Head of caudate nucleus (tissue), 42 donors: ENCODE measurements at regions not wholly inside any gene's neighbourhood (a gene's known extent, or its start where the extent isn't known, plus 50 kb on each side); places are given as distances from the start of the nearest gene placed in this dataset.
"Not testable (repeated sequence)": the region's sequence is repeated elsewhere in the genome, so short reads cannot be mapped to it uniquely, and the experiment has no call there.

Experiments
- DNase-seq, 42 donors: peaks; one replicate each; pipeline versions ENCODE4 v3.0.0 to v3.0.0-alpha.2; 2020 to 2021; ENCODE audit warnings: mixed read lengths in 7 of 42
- intact Hi-C: fragments of 100-400 bp; cut with DNase I; formaldehyde crosslinking; loops from one replicate; pipeline ENCODE4 v1.15.0; 2022

DNA sequence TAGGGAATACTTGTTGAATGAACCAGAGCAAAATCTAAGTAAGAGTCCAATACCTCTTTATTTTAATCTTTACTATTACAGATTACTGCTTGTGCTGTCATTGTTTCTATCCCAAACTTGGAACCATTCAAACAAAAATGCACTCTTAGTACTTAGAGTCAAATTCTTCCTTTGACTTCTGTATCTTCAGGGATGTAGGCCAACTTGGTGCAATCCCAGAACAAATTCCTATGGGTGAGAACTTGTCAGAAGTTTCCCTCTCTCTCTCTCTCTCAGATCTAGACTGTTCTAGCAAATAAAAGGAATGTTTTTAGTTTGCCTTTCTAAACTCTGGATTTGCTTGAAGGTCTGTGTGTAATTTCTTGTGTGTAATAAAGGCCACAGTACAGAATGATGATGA lies 329.0 kb upstream of the TMTC4 start:
- intact Hi-C loops: no loop called here
- no peak for DNase-seq

- no peak for DNase-seq
- intact Hi-C loops: loop anchor here (5.0 kb wide), 1 partner anchor 267 kb away; no protein-coding TSS in a partner anchor
Measured at GRCh38 chr13:100989392-100989791, 314.8 kb upstream of the TMTC4 start.

DNA sequence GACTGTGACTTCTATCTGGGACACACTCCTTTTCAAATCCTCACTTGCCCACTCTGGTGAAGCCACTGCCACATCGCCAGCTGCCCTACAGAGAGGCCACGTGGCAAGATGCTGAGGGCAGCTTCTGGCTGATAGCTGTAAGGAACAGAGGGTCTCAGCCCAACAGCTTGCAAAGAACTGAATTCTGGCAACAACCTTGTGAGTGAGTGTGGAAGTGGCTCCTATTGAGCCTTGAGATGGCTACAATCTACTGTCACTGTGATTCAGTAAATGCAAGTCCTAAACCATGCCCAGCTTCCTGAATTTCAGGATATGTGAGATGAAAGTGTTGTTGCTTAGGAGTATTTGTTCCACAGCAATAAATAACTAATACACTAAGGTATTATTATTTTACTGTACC lies 314.3 kb upstream of the TMTC4 start:
- intact Hi-C loops: loop anchor here (5.0 kb wide), 1 partner anchor 267 kb away; no protein-coding TSS in a partner anchor
- no peak for DNase-seq

DNA sequence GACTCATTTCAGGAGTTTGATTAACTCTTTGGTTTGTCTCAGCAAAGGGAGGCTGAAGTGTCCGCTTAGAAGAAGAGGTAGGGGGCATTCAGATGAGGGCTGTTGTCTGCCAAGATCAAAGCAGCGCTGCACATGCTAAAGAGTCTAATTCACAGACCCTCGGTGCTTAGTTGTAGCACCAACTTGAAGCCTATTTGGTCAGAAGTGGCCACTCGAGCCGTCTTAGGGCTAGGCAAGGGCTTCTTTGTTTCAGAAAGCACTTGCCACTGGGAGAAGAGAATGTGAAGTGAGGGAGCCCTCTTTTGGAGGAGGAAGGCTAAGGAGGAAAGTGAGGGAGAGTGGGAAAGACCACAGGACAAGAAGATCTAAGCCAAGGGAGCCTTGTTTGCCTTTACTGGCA lies 313.4 kb upstream of the TMTC4 start:
- intact Hi-C loops: loop anchor here (5.0 kb wide), 1 partner anchor 266 kb away; no protein-coding TSS in a partner anchor
- peak in 27 of 42 donors; percentile 12 to 74 (median 39) for DNase-seq

- no peak for DNase-seq
- intact Hi-C loops: loop anchor here (5.0 kb wide), 1 partner anchor 264 kb away; no protein-coding TSS in a partner anchor
Measured at GRCh38 chr13:100986571-100986970, 312.0 kb upstream of the TMTC4 start.

DNA sequence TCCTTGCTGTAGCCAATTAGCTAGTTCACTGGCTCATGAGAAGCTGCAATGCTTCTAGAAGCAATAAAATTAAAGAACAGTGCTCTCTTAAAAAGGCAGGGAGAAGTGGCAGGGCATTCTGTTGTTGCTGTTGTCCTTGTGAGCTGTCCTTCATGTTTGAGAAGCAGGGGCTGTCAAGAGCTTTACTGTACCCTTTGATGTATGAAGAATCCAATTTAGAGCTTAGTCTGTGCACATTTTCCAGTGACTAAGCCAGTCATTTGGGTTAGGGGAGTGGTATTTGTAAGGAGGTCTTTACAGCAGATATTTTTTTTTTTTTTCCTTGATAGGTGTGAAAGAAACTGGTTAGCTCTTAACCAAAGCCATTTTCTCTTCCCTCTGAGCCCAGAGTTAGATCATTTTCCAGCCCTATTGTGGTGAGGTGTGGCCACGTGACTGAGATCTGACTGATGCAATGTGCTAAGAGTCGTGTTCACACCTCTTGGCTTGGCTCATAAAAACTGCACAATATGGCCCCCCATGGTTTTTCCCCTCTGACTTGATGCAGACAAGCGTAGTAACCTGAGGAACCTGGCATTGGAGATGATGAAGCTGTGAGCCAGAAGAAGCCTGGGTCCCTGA lies 309.6 kb upstream of the TMTC4 start:
- intact Hi-C loops: no loop called here

DNA sequence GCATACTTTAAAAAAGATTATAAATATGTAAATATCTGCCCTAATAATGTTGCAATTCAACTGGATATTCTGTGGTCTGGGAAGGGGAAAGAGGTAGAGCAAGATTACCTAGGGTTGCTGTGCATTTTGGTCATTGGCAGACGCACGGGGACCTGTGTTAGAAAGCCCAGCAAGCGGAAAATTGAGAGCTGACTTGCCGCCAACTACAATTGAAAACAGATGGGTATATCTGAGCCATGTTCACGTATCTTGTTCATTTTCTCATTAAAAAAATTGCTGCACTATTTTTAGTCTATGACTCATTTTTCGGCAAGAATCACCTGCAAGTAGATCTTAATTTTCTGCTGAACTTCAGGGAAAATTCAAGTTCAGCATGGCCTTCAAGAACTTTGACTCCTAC lies 308.5 kb upstream of the TMTC4 start:
- DNase-seq: no peak
- intact Hi-C loops: no loop called here

More for the DNA sequence above, 309.6 kb upstream of the TMTC4 start:
- DNase-seq: no peak

DNA sequence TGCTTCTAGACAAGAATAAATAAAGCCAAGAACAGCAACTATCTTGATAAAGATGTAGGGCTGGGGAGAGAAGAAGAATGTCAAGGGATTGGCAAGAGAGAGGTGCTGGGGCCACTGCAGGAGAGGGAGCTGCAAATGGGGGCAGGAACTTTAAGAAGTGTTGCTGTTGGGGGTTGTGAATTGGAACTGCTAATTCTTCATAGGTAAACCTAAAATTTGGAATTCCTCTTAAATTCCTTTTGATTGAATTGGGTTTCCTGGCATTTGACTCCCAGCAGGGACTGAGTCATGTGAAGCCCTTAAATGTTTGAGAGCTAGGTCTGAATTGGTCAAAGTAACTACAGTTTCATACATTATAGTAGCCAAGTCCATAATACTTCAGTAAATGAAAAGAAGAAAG lies 305.6 kb upstream of the TMTC4 start:
- no peak for DNase-seq
- intact Hi-C loops: no loop called here

DNA sequence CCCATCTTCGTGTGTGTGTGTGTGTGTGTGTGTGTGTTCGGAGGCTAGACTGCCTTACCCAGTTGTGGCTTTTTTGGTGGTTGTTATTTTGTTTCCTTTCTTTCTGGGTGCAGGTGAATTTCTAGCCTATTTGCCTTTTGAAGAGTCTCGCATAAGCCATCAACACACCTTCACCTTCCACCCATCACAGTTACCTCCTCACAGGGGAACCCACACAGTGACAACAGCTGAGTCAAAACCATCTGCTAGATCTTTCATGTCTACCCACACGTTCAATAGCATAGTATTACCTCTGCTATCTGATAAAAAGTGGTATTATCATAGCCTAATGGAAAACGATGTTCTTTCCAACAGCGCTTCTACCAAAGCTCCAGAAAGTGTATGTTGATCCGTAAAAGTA lies 303.2 kb upstream of the TMTC4 start:
- peak in 18 of 42 donors; percentile 7 to 80 (median 42) for DNase-seq
- intact Hi-C loops: no loop called here

GRCh38 chr13:100976993-100977392 lies 302.4 kb upstream of the TMTC4 start:
- no peak for DNase-seq
- intact Hi-C loops: no loop called here

GRCh38 chr13:100975666-100976065 lies 301.1 kb upstream of the TMTC4 start:
- DNase-seq, intact Hi-C loops: not testable (repeated sequence)

DNA sequence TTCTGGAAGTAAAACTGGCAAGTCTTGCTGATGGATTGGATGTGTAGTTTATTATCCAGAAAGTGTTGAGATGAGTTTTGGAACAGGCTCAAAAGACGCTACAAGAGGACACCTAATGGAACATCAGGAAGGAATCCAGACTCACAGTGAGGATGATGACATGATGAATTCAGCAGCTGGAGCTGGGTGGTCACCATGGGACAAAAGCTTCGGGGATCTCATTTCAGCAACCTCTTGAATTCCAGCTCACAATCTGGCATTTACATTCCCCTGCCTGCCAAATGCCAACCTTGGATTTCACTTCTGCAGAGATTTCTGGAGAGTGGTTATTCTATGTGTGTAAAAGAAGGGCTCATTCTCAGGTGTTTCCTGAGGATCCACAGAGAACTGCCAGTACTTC lies 288.0 kb upstream of the TMTC4 start:
- intact Hi-C loops: no loop called here
- no peak for DNase-seq

GRCh38 chr13:100961186-100961585 lies 286.6 kb upstream of the TMTC4 start:
- DNase-seq: no peak
- intact Hi-C loops: no loop called here

- intact Hi-C loops: no loop called here
- DNase-seq: no peak
Measured at GRCh38 chr13:100958831-100959230, 284.2 kb upstream of the TMTC4 start.

DNA sequence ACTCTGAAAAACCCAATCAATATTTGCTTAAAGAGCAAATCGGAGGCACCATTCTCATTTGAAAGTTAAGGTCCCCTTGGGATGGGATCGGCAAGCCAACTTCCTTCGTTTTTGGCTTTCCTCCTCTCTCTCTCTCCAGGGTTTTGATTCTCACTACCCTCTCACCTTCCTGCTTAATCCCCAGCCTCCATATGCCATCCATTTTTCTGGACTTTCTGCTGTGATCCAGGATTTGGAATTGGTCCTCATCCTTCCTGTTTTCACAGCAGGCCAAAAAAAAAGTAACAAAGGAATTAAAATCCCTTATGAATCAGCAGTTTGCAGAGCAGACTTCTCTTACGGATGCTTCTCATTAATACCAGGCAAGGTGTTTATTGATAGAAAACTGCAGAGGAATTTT lies 283.1 kb upstream of the TMTC4 start:
- intact Hi-C loops: no loop called here
- DNase-seq: no peak

DNA sequence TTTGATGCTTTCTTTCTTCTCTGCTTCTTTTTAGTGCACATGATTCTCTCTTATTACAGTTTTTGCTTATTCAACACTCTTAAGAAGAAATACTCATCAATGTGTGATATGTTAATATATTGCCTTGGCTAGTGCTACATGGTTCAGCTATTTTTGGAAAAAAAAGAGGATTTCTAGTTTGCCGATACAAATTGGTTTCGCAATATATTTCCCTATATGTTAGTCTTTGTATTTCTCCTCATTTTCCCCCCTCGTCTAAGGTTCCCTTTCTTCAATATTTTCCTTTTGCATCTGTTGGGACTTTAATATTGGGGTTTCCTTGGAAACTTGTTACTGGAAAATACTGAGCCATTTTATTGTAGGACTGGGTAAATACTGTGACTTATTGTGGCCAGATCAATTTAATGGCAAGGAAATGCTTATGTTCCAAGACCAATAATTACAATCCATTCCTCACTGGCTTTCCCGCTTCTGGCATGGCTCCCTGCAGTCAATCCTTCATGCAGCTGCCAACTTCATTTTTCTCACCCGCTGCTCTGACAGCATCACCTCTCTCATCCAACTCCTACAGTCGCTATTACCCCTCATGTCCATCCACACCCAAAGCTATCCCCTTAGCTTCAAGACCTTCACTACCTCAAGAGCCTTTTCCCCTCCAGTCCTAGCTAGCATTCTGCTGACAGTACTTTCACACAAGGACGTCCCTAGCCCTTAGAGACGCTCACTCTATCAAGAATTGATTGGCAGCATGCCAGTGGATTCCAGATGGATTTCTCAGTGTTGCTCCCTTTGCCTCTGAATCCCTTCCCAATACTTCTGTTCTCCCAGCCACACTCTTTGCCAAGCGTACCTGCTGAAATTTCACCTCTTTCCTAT lies 280.1 kb upstream of the TMTC4 start:
- intact Hi-C loops: no loop called here
- no peak for DNase-seq

DNA sequence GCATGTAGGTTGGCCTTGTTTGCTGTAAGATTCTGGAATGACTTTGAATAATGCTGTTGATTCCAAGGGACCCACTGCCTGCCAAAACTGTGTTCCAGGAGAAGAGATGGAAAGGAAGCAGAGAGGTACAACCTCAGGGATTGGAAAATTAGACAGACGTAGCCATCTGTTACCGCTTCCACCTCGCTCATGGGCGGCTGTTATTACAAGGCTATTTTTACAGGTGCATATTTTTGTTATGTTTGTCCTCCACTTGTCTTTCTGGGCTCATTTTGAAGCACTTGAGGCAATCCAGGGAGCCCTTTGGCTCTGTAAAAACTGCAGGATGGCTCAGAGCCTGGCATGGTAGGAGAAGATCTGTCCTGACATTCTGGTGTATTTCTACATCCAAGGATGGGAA lies 276.4 kb upstream of the TMTC4 start:
- intact Hi-C loops: no loop called here
- DNase-seq: no peak

- DNase-seq, intact Hi-C loops: not testable (repeated sequence)
Measured at GRCh38 chr13:100948937-100949336, 274.3 kb upstream of the TMTC4 start.

GRCh38 chr13:100946588-100946987 lies 272.0 kb upstream of the TMTC4 start:
- DNase-seq: no peak
- intact Hi-C loops: no loop called here

DNA sequence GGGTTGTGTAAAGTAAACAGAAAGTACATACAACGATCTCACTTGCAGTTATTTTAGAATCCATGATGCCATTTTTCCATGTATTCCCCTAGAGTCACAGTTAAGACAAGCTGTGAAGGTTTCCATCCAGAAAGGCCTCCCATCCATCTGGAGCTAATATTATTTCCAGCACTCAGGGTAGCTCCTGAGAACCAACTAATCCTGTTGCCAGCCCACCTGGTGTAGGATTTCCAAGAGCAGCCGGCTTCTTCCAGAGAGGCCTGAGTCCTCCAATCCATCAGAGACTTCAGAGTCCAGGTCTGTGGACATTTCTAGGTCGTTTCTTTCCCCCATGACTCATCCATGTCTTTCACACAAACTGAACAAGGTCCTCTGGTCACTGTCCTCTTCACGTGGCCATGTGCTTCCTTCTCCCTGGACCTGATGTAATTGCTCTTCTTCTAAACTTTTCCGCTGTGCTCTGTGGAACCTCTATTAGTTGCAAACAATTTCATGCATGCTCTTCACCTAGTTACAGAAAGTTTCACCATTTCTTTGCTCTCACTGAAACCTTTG lies 270.3 kb upstream of the TMTC4 start:
- intact Hi-C loops: no loop called here
- DNase-seq: no peak
